ENCODE measurements at regions not wholly inside any gene's neighbourhood (a gene's known extent, or its start where the extent isn't known, plus 50 kb on each side); places are given as distances from the start of the nearest gene placed in this dataset.

DNA sequence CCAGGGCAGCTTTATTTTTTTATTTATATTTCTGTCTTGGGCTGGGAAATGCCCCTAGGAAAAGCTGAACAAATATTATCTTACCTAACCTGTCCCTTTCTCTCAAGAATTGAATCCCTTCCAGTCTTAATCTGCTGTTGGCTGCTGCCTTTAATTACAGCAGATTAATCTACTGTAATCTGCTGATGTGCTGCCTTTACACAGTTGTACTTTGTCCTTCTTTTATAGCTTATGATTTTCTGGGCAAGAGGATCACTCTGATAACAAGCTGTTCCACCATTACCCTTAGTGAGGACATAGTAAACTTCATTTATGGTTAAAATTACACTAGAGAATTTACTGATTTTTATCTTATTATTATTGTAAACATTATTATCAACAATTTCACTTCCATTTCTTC is 234.5 kb upstream of the MAN1A1 start:
- TF ChIP-seq ZFP3 (tag by site-specific recombination; IDR thresholded peaks at IDR 0.05; ENCODE audit: low read depth) (no peak), ZNF416 (tag by site-specific recombination; IDR thresholded peaks at IDR 0.05) (no peak), ZNF214 (tag by site-specific recombination; IDR thresholded peaks at IDR 0.05; ENCODE audit: borderline replicate concordance) (no peak), ZNF423 (tag by site-specific recombination; IDR thresholded peaks at IDR 0.05) (no peak)
- TF ChIP-seq, protein P1, sequence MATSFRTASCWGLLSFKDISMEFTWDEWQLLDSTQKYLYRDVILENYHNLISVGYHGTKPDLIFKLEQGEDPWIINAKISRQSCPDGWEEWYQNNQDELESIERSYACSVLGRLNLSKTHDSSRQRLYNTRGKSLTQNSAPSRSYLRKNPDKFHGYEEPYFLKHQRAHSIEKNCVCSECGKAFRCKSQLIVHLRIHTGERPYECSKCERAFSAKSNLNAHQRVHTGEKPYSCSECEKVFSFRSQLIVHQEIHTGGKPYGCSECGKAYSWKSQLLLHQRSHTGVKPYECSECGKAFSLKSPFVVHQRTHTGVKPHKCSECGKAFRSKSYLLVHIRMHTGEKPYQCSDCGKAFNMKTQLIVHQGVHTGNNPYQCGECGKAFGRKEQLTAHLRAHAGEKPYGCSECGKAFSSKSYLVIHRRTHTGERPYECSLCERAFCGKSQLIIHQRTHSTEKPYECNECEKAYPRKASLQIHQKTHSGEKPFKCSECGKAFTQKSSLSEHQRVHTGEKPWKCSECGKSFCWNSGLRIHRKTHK (tag by site-specific recombination; IDR thresholded peaks at IDR 0.05): no peak

Measured in HEK293 (cell line).